C4-2B (cell line): ENCODE measurements at regions not wholly inside any gene's neighbourhood (a gene's known extent, or its start where the extent isn't known, plus 50 kb on each side); places are given as distances from the start of the nearest gene placed in this dataset.

ENCODE experiments used
- CTCF ChIP-seq: fragments of 450-650 bp; conservative IDR thresholded peaks from 2 replicates; pipeline ENCODE4 v1.5.1; 2017; ENCODE audit warnings: mild to moderate bottlenecking
- ZFX ChIP-seq: fragments of 450-650 bp; IDR thresholded peaks from 2 replicates; pipeline ENCODE4 v1.6.1; 2017

GRCh38 chrX:7247346-7247745, 99.4 kb upstream of the PUDP start:
- TF ChIP-seq CTCF (no peak), ZFX (no peak)
